Endothelial cell of umbilical vein (primary cell): ENCODE measurements at regions not wholly inside any gene's neighbourhood (a gene's known extent, or its start where the extent isn't known, plus 50 kb on each side); places are given as distances from the start of the nearest gene placed in this dataset.

Experiments used
- BruUV-seq: library from RNA; stranded (reverse); fragments of 400-500 nt; replicated peaks from 2 replicates; lab custom pipeline; 2021; lab: Mats Ljungman, UMichigan
- CTCF ChIA-PET: fragments of 300-600, 350-600 bp; sonication (Branson Sonifier 250); formaldehyde crosslinking; loops from one replicate; lab custom pipeline; 2021; ENCODE audit warnings: antibody characterized with exemption, inconsistent platforms; lab: Charles Lee
- POLR2A ChIA-PET: fragments of 300-600, 350-600 bp; sonication (Branson Sonifier 250); formaldehyde crosslinking; loops from one replicate; lab custom pipeline; 2021; ENCODE audit warnings: antibody characterized with exemption, inconsistent platforms; lab: Charles Lee
- DNase-seq: peaks from one replicate; pipeline ENCODE4 v3.0.0-alpha.2; 2011; ENCODE audit warnings: low read depth, low spot score
- FAIRE-seq: peaks from 2 replicates; lab custom pipeline; 2011; peaks lifted over from hg19 to GRCh38; lab: Jason Lieb, UNC
- H2AFZ ChIP-seq: 2 replicates; pipeline ENCODE4 v1.6.0; 2012; ENCODE audit warnings: low read depth, low read length, control low read depth, inconsistent platforms
- H3K27ac ChIP-seq: 2 replicates; pipeline ENCODE4 v1.5.1; 2011; ENCODE audit warnings: low read depth, mild to moderate bottlenecking, control low read depth, low read length, moderate library complexity; ENCODE audit not compliant: insufficient read depth
- H3K27me3 ChIP-seq, 2 experiments: 2 replicates each; pipeline versions ENCODE4 v1.6.0 to v1.6.1; 2011; ENCODE audit warnings: low read length in 2 of 2, mixed read lengths in 1 of 2; ENCODE audit not compliant: control insufficient read depth in 2 of 2, insufficient read depth in 2 of 2
- H3K36me3 ChIP-seq, 2 experiments: 2 replicates in 1 of 2; 3 replicates in 1 of 2; pipeline ENCODE4 v1.5.1; 2011; ENCODE audit warnings: low read length in 2 of 2, mild to moderate bottlenecking in 1 of 2, moderate library complexity in 1 of 2; ENCODE audit not compliant: control insufficient read depth in 2 of 2, insufficient read depth in 2 of 2; ENCODE audit errors: extremely low read depth in 1 of 2
- H3K4me1 ChIP-seq: 3 replicates; pipeline ENCODE4 v1.5.1; 2011; ENCODE audit warnings: mild to moderate bottlenecking, low read length; ENCODE audit not compliant: control insufficient read depth, insufficient read depth; ENCODE audit errors: extremely low read depth
- H3K4me2 ChIP-seq: 2 replicates; pipeline ENCODE4 v1.6.1; 2011; ENCODE audit warnings: low read length, control low read depth, mixed read lengths; ENCODE audit not compliant: insufficient read depth
- H3K4me3 ChIP-seq, 3 experiments: fragments of 200-600 bp in 1 of 3; sonication (generic), shearing (Covaris generic) in 1 of 3; replicated peaks in 1 of 3; 2 replicates each; pipeline ENCODE4 v1.5.1; 2011 to 2016; ENCODE audit warnings: control low read depth in 3 of 3, low read length in 3 of 3, mild to moderate bottlenecking in 2 of 3, inconsistent platforms in 1 of 3, low read depth in 1 of 3, moderate library complexity in 1 of 3; ENCODE audit not compliant: insufficient read depth in 1 of 3
- H3K79me2 ChIP-seq: 2 replicates; pipeline ENCODE4 v1.6.0; 2012; ENCODE audit warnings: low read length, inconsistent platforms; ENCODE audit not compliant: control insufficient read depth, insufficient read depth
- H3K9ac ChIP-seq: replicated peaks from 2 replicates; pipeline ENCODE3; 2011; ENCODE audit warnings: low read length, control low read depth; ENCODE audit not compliant: insufficient read depth; ENCODE audit errors: extremely low read depth
- H3K9me1 ChIP-seq: replicated peaks from 3 replicates; pipeline ENCODE4 v1.6.0; 2011; ENCODE audit warnings: mild to moderate bottlenecking, low read length; ENCODE audit not compliant: control insufficient read depth, insufficient read depth; ENCODE audit errors: extremely low read depth
- H3K9me3 ChIP-seq: replicated peaks from 2 replicates; pipeline ENCODE4 v1.5.1; 2012; ENCODE audit warnings: low read length, inconsistent platforms; ENCODE audit not compliant: control insufficient read depth, insufficient read depth
- H4K20me1 ChIP-seq: replicated peaks from 2 replicates; pipeline ENCODE3; 2011; ENCODE audit warnings: mild to moderate bottlenecking, low read length; ENCODE audit not compliant: control insufficient read depth, insufficient read depth; ENCODE audit errors: extremely low read depth
- EZH2 ChIP-seq: IDR thresholded peaks from 2 replicates; pipeline ENCODE4 v1.6.1; 2012; ENCODE audit warnings: borderline replicate concordance, low read depth, mild to moderate bottlenecking, moderate library complexity, low read length, inconsistent platforms; ENCODE audit not compliant: severe bottlenecking
- FOS ChIP-seq: IDR thresholded peaks from 2 replicates; pipeline ENCODE4 v1.6.1; 2011; ENCODE audit warnings: mild to moderate bottlenecking, low read length, moderate library complexity, borderline replicate concordance; ENCODE audit not compliant: insufficient read depth
- GATA2 ChIP-seq: IDR thresholded peaks from 2 replicates; pipeline ENCODE4 v1.7.0; 2011; ENCODE audit warnings: low read depth, mild to moderate bottlenecking, moderate library complexity, mixed read lengths, low read length; ENCODE audit not compliant: insufficient read length, insufficient read depth
- JUN ChIP-seq: IDR thresholded peaks from 2 replicates; pipeline ENCODE4 v1.6.1; 2011; ENCODE audit warnings: borderline replicate concordance, low read depth; ENCODE audit not compliant: insufficient read length, insufficient read depth
- MYC ChIP-seq: IDR thresholded peaks from one replicate; pipeline ENCODE4 v1.6.1; 2011; ENCODE audit warnings: mild to moderate bottlenecking, low read depth, low read length
- POLR2A ChIP-seq: IDR thresholded peaks from 2 replicates; pipeline ENCODE4 v1.6.1; 2012; ENCODE audit warnings: low read depth, mild to moderate bottlenecking, control low read depth, low read length
- POLR2AphosphoS5 ChIP-seq: IDR thresholded peaks from 2 replicates; pipeline ENCODE4 v1.6.1; 2012; ENCODE audit warnings: low read depth, mild to moderate bottlenecking, control low read depth, low read length, moderate library complexity; ENCODE audit not compliant: insufficient read depth
- dilution Hi-C: fragments of 300-500 bp; cut with MboI; formaldehyde crosslinking; loops from one replicate; pipeline ENCODE4 v1.15.0; 2019; ENCODE audit warnings: low sequenced_read_pairs; ENCODE audit not compliant: extremely low pct_ligation_motif_present
- intact Hi-C: fragments of 100-400 bp; cut with micrococcal nuclease; formaldehyde crosslinking; loops from one replicate; pipeline ENCODE4 v1.10.0; 2022
- TF ChIP-seq, protein P1 (sequence below), 2 donors: IDR thresholded peaks; 1 replicate in 1 of 2; 2 replicates in 1 of 2; pipeline ENCODE4 v1.5.1; 2011; ENCODE audit warnings: low read length in 2 of 2, mild to moderate bottlenecking in 2 of 2, moderate library complexity in 2 of 2, control low read depth in 1 of 2, inconsistent platforms in 1 of 2, low read depth in 1 of 2; ENCODE audit not compliant: insufficient read depth in 1 of 2; ENCODE audit errors: extremely low read depth in 1 of 2
- TF ChIP-seq, protein P2 (sequence below): IDR thresholded peaks from 2 replicates; pipeline ENCODE4 v1.6.1; 2011; ENCODE audit not compliant: insufficient read depth, insufficient read length

DNA sequence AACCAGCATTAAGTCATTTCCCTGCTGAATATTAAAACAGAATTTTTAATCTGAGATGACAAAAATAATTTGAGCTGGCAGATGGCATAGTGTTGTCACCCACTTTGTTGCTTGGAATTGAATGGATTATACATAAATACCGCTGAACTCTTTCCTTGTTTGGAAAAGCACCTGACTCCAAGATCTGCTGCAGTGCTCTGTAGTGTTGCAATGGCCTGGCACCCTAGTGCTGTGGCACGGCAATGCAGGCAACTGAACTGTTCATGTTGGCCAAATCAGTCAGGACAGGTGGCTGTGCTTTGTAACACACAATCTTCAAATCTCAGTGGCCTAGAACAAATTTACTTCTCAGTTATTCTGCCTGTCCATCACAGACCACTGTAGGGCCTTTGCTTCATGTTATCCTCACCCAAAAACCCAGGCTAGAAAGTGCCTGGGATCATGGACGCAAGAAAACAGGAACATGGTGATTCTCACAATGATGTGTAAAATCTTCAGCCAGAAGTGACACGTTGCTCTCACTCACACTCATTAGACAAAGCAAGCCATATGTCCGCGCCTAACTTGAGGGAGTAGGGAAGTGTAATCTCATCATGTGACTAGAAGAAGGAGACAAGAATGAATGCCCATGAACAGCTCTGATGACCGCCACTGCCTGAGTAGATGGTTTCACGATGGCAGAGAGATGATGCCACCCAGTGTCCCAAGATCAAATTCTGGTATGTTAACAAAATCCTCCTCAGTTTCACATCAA is 191.9 kb upstream of the PUM3 start:
- ChIA-PET CTCF (no interaction called here), POLR2A (no interaction called here)
- intact Hi-C loops (no loop called here), dilution Hi-C loops (no loop called here)
- H2AFZ ChIP-seq: no peak overlapping the region
- BruUV-seq: no TSS peak
- no peaks in the 10 kb centered on the region for H4K20me1 ChIP-seq
- no peaks in the 10 kb centered on the region for H3K27me3 ChIP-seq
- H3K36me3 ChIP-seq: no peaks in the 10 kb centered on the region
- H3K27ac ChIP-seq: no peak overlapping the region
- DNase-seq: no peak
- H3K4me2 ChIP-seq: no peak overlapping the region
- TF ChIP-seq MYC (no peak), POLR2A (no peak), FOS (no peak), POLR2AphosphoS5 (no peak), JUN (no peak), GATA2 (no peak), EZH2 (no peak)
- TF ChIP-seq, protein P1, sequence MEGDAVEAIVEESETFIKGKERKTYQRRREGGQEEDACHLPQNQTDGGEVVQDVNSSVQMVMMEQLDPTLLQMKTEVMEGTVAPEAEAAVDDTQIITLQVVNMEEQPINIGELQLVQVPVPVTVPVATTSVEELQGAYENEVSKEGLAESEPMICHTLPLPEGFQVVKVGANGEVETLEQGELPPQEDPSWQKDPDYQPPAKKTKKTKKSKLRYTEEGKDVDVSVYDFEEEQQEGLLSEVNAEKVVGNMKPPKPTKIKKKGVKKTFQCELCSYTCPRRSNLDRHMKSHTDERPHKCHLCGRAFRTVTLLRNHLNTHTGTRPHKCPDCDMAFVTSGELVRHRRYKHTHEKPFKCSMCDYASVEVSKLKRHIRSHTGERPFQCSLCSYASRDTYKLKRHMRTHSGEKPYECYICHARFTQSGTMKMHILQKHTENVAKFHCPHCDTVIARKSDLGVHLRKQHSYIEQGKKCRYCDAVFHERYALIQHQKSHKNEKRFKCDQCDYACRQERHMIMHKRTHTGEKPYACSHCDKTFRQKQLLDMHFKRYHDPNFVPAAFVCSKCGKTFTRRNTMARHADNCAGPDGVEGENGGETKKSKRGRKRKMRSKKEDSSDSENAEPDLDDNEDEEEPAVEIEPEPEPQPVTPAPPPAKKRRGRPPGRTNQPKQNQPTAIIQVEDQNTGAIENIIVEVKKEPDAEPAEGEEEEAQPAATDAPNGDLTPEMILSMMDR (IDR thresholded peaks at IDR 0.05; ENCODE audit: extremely low read depth in 1 of 2, insufficient read depth in 1 of 2, low read depth in 1 of 2, low read length in 2 of 2): no peak
- TF ChIP-seq, protein P2, sequence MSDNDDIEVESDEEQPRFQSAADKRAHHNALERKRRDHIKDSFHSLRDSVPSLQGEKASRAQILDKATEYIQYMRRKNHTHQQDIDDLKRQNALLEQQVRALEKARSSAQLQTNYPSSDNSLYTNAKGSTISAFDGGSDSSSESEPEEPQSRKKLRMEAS: no peak
- no peak for FAIRE-seq
- H3K4me1 ChIP-seq: no peaks in the 10 kb centered on the region
- H3K9me1 ChIP-seq: no peaks in the 10 kb centered on the region
- H3K79me2 ChIP-seq: no peaks in the 10 kb centered on the region
- no peaks in the 10 kb centered on the region for H3K9me3 ChIP-seq
- no peak overlapping the region for H3K9ac ChIP-seq
- H3K4me3 ChIP-seq: no peak overlapping the region
